Activated naive CD8-positive, alpha-beta T cell treated with anti-CD3 and anti-CD28 coated beads, Interleukin-2, amount 50 U/mL, for 24 hours (primary cell): ENCODE measurements at regions not wholly inside any gene's neighbourhood (a gene's known extent, or its start where the extent isn't known, plus 50 kb on each side); places are given as distances from the start of the nearest gene placed in this dataset.

Source experiments
- ATAC-seq: fragments of 150-1000 bp; cut with Tn5 transposase; one replicate; pipeline ENCODE4 v1.10.0; 2021
- DNase-seq: peaks from one replicate; pipeline ENCODE4 v3.0.0; 2021
- H3K27ac Mint-ChIP-seq: one replicate; pipeline ENCODE4 v1.8.0; 2021; ENCODE audit warnings: mild to moderate bottlenecking, mixed read lengths
- H3K27me3 Mint-ChIP-seq: one replicate; pipeline ENCODE4 v1.8.0; 2021; ENCODE audit warnings: mixed read lengths
- H3K36me3 Mint-ChIP-seq: one replicate; pipeline ENCODE4 v1.8.0; 2021; ENCODE audit warnings: low read depth, mixed read lengths
- H3K4me1 Mint-ChIP-seq: one replicate; pipeline ENCODE4 v1.8.0; 2021; ENCODE audit warnings: mixed read lengths
- H3K4me3 Mint-ChIP-seq: one replicate; pipeline ENCODE4 v1.8.0; 2021; ENCODE audit warnings: mild to moderate bottlenecking, moderate library complexity, mixed read lengths
- H3K9me3 Mint-ChIP-seq: one replicate; pipeline ENCODE4 v1.8.0; 2021; ENCODE audit warnings: mixed read lengths

- no peaks in the 10 kb centered on the region for H3K36me3 Mint-ChIP-seq
Observed at GRCh38 chr6:104212977-104213668, 646.6 kb downstream of the HACE1 start.

GRCh38 chr6:104207635-104208034 lies 652.1 kb downstream of the HACE1 start:
- Mint-ChIP-seq H3K4me1 (no peaks in the 10 kb centered on the region), H3K4me3 (no peak overlapping the region), H3K9me3 (no peaks in the 10 kb centered on the region), H3K27ac (no peak overlapping the region), H3K36me3 (no peaks in the 10 kb centered on the region), H3K27me3 (no peaks in the 10 kb centered on the region)
- no peak for DNase-seq
- ATAC-seq: no peak

More at GRCh38 chr6:104212977-104213668, 646.6 kb downstream of the HACE1 start:
- ATAC-seq (no peak), DNase-seq (no peak)
- no peaks in the 10 kb centered on the region for H3K27me3 Mint-ChIP-seq
- no peaks in the 10 kb centered on the region for H3K9me3 Mint-ChIP-seq
- H3K4me3 Mint-ChIP-seq: no peak overlapping the region
- no peak overlapping the region for H3K27ac Mint-ChIP-seq
- H3K4me1 Mint-ChIP-seq: no peaks in the 10 kb centered on the region

GRCh38 chr6:104201557-104201956 lies 658.2 kb downstream of the HACE1 start:
- Mint-ChIP-seq H3K36me3 (no peaks in the 10 kb centered on the region), H3K4me3 (no peak overlapping the region), H3K27ac (no peak overlapping the region), H3K4me1 (no peaks in the 10 kb centered on the region), H3K27me3 (no peaks in the 10 kb centered on the region), H3K9me3 (peaks cover 16% of the 10 kb centered on the region)
- no peak for ATAC-seq
- DNase-seq: no peak

GRCh38 chr6:104187616-104188015 lies 672.1 kb downstream of the HACE1 start:
- DNase-seq (no peak), ATAC-seq (no peak)
- Mint-ChIP-seq H3K36me3 (no peaks in the 10 kb centered on the region), H3K9me3 (peaks cover 10% of the 10 kb centered on the region), H3K4me3 (no peak overlapping the region), H3K4me1 (no peaks in the 10 kb centered on the region), H3K27me3 (no peaks in the 10 kb centered on the region), H3K27ac (no peak overlapping the region)

GRCh38 chr6:104186831-104187230 lies 672.9 kb downstream of the HACE1 start:
- Mint-ChIP-seq H3K36me3 (no peaks in the 10 kb centered on the region), H3K27me3 (no peaks in the 10 kb centered on the region), H3K9me3 (peaks cover 3% of the 10 kb centered on the region), H3K4me1 (no peaks in the 10 kb centered on the region), H3K4me3 (no peak overlapping the region), H3K27ac (no peak overlapping the region)
- DNase-seq: no peak
- ATAC-seq: no peak

GRCh38 chr6:104183816-104184435 lies 675.8 kb downstream of the HACE1 start:
- Mint-ChIP-seq H3K4me3 (no peak overlapping the region), H3K9me3 (no peaks in the 10 kb centered on the region), H3K4me1 (no peaks in the 10 kb centered on the region), H3K27me3 (no peaks in the 10 kb centered on the region), H3K36me3 (no peaks in the 10 kb centered on the region), H3K27ac (no peak overlapping the region)
- ATAC-seq (no peak), DNase-seq (no peak)

GRCh38 chr6:104182811-104183210 lies 676.9 kb downstream of the HACE1 start:
- Mint-ChIP-seq H3K36me3 (no peaks in the 10 kb centered on the region), H3K4me1 (no peaks in the 10 kb centered on the region), H3K9me3 (no peaks in the 10 kb centered on the region), H3K27ac (no peak overlapping the region), H3K4me3 (no peak overlapping the region), H3K27me3 (no peaks in the 10 kb centered on the region)
- ATAC-seq (no peak), DNase-seq (no peak)

- Mint-ChIP-seq H3K27ac (no peak overlapping the region), H3K9me3 (no peaks in the 10 kb centered on the region), H3K4me1 (no peaks in the 10 kb centered on the region), H3K4me3 (no peak overlapping the region), H3K36me3 (no peaks in the 10 kb centered on the region), H3K27me3 (no peaks in the 10 kb centered on the region)
- no peak for DNase-seq
- ATAC-seq: no peak
Observed at GRCh38 chr6:104173668-104174067, 686.1 kb downstream of the HACE1 start.

- ATAC-seq: no peak
- Mint-ChIP-seq H3K4me3 (no peak overlapping the region), H3K9me3 (peaks cover 4% of the 10 kb centered on the region), H3K36me3 (no peaks in the 10 kb centered on the region), H3K27ac (no peak overlapping the region), H3K27me3 (no peaks in the 10 kb centered on the region), H3K4me1 (no peaks in the 10 kb centered on the region)
- DNase-seq: no peak
Observed at GRCh38 chr6:104170401-104170800, 689.3 kb downstream of the HACE1 start.

- no peak overlapping the region for H3K27ac Mint-ChIP-seq
- no peak overlapping the region for H3K4me3 Mint-ChIP-seq
- no peak for DNase-seq
- no peaks in the 10 kb centered on the region for H3K27me3 Mint-ChIP-seq
- no peak for ATAC-seq
- no peaks in the 10 kb centered on the region for H3K36me3 Mint-ChIP-seq
- H3K9me3 Mint-ChIP-seq: peaks cover 4% of the 10 kb centered on the region
- no peaks in the 10 kb centered on the region for H3K4me1 Mint-ChIP-seq
Observed at GRCh38 chr6:104166055-104166668, 693.6 kb downstream of the HACE1 start.

- ATAC-seq: no peak
- H3K4me1 Mint-ChIP-seq: no peaks in the 10 kb centered on the region
- no peak for DNase-seq
Observed at GRCh38 chr6:104162036-104162669, 697.6 kb downstream of the HACE1 start.

GRCh38 chr6:104159045-104159618 lies 700.6 kb downstream of the HACE1 start:
- H3K27ac Mint-ChIP-seq: no peak overlapping the region
- no peak for DNase-seq
- H3K36me3 Mint-ChIP-seq: no peaks in the 10 kb centered on the region
- no peak for ATAC-seq
- H3K4me3 Mint-ChIP-seq: no peak overlapping the region
- no peaks in the 10 kb centered on the region for H3K4me1 Mint-ChIP-seq
- H3K27me3 Mint-ChIP-seq: no peaks in the 10 kb centered on the region
- no peaks in the 10 kb centered on the region for H3K9me3 Mint-ChIP-seq

More at GRCh38 chr6:104162036-104162669, 697.6 kb downstream of the HACE1 start:
- Mint-ChIP-seq H3K27ac (no peak overlapping the region), H3K4me3 (no peak overlapping the region), H3K9me3 (peaks cover 4% of the 10 kb centered on the region), H3K27me3 (no peaks in the 10 kb centered on the region), H3K36me3 (no peaks in the 10 kb centered on the region)

GRCh38 chr6:104143757-104144156 lies 716.0 kb downstream of the HACE1 start:
- H3K27me3 Mint-ChIP-seq: no peaks in the 10 kb centered on the region
- no peak overlapping the region for H3K27ac Mint-ChIP-seq
- H3K4me1 Mint-ChIP-seq: no peaks in the 10 kb centered on the region
- no peak overlapping the region for H3K4me3 Mint-ChIP-seq
- no peak for DNase-seq
- ATAC-seq: no peak
- peaks cover 11% of the 10 kb centered on the region for H3K9me3 Mint-ChIP-seq
- H3K36me3 Mint-ChIP-seq: no peaks in the 10 kb centered on the region

- no peak for ATAC-seq
- no peak for DNase-seq
- H3K27ac Mint-ChIP-seq: no peak overlapping the region
- H3K4me3 Mint-ChIP-seq: no peak overlapping the region
- H3K9me3 Mint-ChIP-seq: no peaks in the 10 kb centered on the region
- H3K36me3 Mint-ChIP-seq: no peaks in the 10 kb centered on the region
- no peaks in the 10 kb centered on the region for H3K27me3 Mint-ChIP-seq
- H3K4me1 Mint-ChIP-seq: no peaks in the 10 kb centered on the region
Observed at GRCh38 chr6:104134876-104135275, 724.8 kb downstream of the HACE1 start.
